Stimulated activated CD4-positive, alpha-beta T cell treated with anti-CD3 and anti-CD28 coated beads, Interleukin-1b, Interleukin-23, amount 100 ng/mL, for 24 hours (primary cell): ENCODE measurements at regions not wholly inside any gene's neighbourhood (a gene's known extent, or its start where the extent isn't known, plus 50 kb on each side); places are given as distances from the start of the nearest gene placed in this dataset.
"Not testable (repeated sequence)": the region's sequence is repeated elsewhere in the genome, so short reads cannot be mapped to it uniquely, and the experiment has no call there.

Experiments used
- DNase-seq, 4 experiments: peaks; one replicate each; pipeline ENCODE4 v3.0.0-alpha.2; 2020; ENCODE audit warnings: low read depth in 4 of 4, low spot score in 1 of 4

GRCh38 chr4:102397056-102397455 lies 51.8 kb upstream of the SLC39A8 start:
- DNase-seq = not testable (repeated sequence)

GRCh38 chr4:102399021-102399420 lies 53.7 kb upstream of the SLC39A8 start:
- DNase-seq = no peak

- DNase-seq = no peak
Observed at GRCh38 chr4:102400898-102401297, 55.6 kb upstream of the SLC39A8 start.

- no peak for DNase-seq
Observed at GRCh38 chr4:102402223-102402622, 56.9 kb upstream of the SLC39A8 start.

GRCh38 chr4:102403116-102403515 lies 57.8 kb upstream of the SLC39A8 start:
- DNase-seq = no peak

- DNase-seq = no peak
Observed at GRCh38 chr4:102404431-102404969, 59.2 kb upstream of the SLC39A8 start.

- DNase-seq = no peak
Observed at GRCh38 chr4:102405821-102406401, 60.6 kb upstream of the SLC39A8 start.

GRCh38 chr4:102410884-102411283 lies 65.6 kb upstream of the SLC39A8 start:
- not testable (repeated sequence) for DNase-seq

GRCh38 chr4:102411408-102411807 lies 66.1 kb upstream of the SLC39A8 start:
- no peak for DNase-seq

GRCh38 chr4:102416765-102417164 lies 71.5 kb upstream of the SLC39A8 start:
- DNase-seq = no peak

GRCh38 chr4:102420563-102421398 lies 75.5 kb upstream of the SLC39A8 start:
- DNase-seq = no peak

GRCh38 chr4:102422843-102423242 lies 77.6 kb upstream of the SLC39A8 start:
- no peak for DNase-seq

- no peak for DNase-seq
Observed at GRCh38 chr4:102423375-102423774, 77.8 kb upstream of the NFKB1 start.

- DNase-seq = no peak
Observed at GRCh38 chr4:102427371-102427998, 73.7 kb upstream of the NFKB1 start.

GRCh38 chr4:102428122-102428521 lies 73.0 kb upstream of the NFKB1 start:
- DNase-seq = no peak

GRCh38 chr4:102429553-102429952 lies 71.6 kb upstream of the NFKB1 start:
- no peak for DNase-seq

- DNase-seq = no peak
Observed at GRCh38 chr4:102430461-102430910, 70.7 kb upstream of the NFKB1 start.

- no peak for DNase-seq
Observed at GRCh38 chr4:102431608-102431961, 69.6 kb upstream of the NFKB1 start.

- DNase-seq = no peak
Observed at GRCh38 chr4:102437111-102437510, 64.0 kb upstream of the NFKB1 start.

- no peak for DNase-seq
Observed at GRCh38 chr4:102438396-102439235, 62.5 kb upstream of the NFKB1 start.

- no peak for DNase-seq
Observed at GRCh38 chr4:102439236-102439614, 61.9 kb upstream of the NFKB1 start.
